ENCODE measurements at regions not wholly inside any gene's neighbourhood (a gene's known extent, or its start where the extent isn't known, plus 50 kb on each side); places are given as distances from the start of the nearest gene placed in this dataset.

DNA sequence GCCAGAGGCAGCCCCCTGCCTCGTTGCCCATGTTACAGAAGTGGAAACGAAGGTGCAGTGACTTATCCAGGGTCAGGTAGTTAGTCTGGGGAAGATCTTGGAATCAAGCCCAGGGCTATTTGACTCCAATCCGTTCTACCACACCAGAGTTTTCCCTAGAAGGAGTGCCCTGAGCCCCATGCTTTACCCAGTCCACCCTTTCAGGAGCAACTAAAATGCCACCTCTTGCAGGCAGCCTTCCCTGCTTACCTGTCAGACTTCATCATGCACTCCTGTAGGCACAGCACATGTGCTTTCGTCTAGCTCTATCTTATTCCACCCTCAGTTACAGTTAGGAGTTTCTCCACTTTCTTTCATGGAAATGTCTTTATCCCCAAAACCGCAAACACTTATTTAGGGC is 80.2 kb downstream of the CHST1 start:
- TF ChIP-seq POLR2A (IDR thresholded peaks at IDR 0.05), result no peak
- TF ChIP-seq, protein P1, sequence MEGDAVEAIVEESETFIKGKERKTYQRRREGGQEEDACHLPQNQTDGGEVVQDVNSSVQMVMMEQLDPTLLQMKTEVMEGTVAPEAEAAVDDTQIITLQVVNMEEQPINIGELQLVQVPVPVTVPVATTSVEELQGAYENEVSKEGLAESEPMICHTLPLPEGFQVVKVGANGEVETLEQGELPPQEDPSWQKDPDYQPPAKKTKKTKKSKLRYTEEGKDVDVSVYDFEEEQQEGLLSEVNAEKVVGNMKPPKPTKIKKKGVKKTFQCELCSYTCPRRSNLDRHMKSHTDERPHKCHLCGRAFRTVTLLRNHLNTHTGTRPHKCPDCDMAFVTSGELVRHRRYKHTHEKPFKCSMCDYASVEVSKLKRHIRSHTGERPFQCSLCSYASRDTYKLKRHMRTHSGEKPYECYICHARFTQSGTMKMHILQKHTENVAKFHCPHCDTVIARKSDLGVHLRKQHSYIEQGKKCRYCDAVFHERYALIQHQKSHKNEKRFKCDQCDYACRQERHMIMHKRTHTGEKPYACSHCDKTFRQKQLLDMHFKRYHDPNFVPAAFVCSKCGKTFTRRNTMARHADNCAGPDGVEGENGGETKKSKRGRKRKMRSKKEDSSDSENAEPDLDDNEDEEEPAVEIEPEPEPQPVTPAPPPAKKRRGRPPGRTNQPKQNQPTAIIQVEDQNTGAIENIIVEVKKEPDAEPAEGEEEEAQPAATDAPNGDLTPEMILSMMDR (IDR thresholded peaks at IDR 0.05), result no peak

Data from heart left ventricle (tissue), 13 donors.